Prostate gland (tissue), 2 donors: ENCODE measurements at regions not wholly inside any gene's neighbourhood (a gene's known extent, or its start where the extent isn't known, plus 50 kb on each side); places are given as distances from the start of the nearest gene placed in this dataset.
"Not testable (repeated sequence)": the region's sequence is repeated elsewhere in the genome, so short reads cannot be mapped to it uniquely, and the experiment has no call there.

Experiments used
- DNase-seq: peaks from one replicate; pipeline ENCODE4 v3.0.0-alpha.2; 2019; ENCODE audit warnings: low spot score
- H3K27ac ChIP-seq, 2 donors: fragments of 200-600 bp; sonication (generic); 2 replicates each; pipeline ENCODE4 v1.5.1; 2017 to 2019
- H3K27me3 ChIP-seq: fragments of 200-600 bp; sonication (generic); replicated peaks from 2 replicates; pipeline ENCODE4 v1.5.1; 2019; ENCODE audit not compliant: insufficient read depth
- H3K36me3 ChIP-seq, 2 donors: fragments of 200-600 bp; sonication (generic); 1 replicate in 1 of 2; 2 replicates in 1 of 2; pipeline versions ENCODE4 v1.5.1 to v1.8.1; 2017 to 2019
- H3K4me1 ChIP-seq: fragments of 200-600 bp; sonication (generic); replicated peaks from 2 replicates; pipeline ENCODE4 v1.5.1; 2019
- H3K4me3 ChIP-seq, 2 donors: fragments of 200-600 bp; sonication (generic); 2 replicates each; pipeline ENCODE4 v1.5.1; 2017 to 2019
- H3K9me3 ChIP-seq: fragments of 200-600 bp; sonication (generic); 2 replicates; pipeline ENCODE4 v1.5.1; 2017
- POLR2A ChIP-seq: fragments of 450-650 bp; IDR thresholded peaks from one replicate; pipeline ENCODE4 v1.6.1; 2016; ENCODE audit warnings: antibody characterized with exemption, mild to moderate bottlenecking
- POLR2AphosphoS5 ChIP-seq: sonication (generic); formaldehyde crosslinking; IDR thresholded peaks from one replicate; pipeline ENCODE4 v1.6.1; 2017; ENCODE audit warnings: antibody characterized with exemption
- WGBS: methylation state at CpG from one replicate; pipeline ENCODE4 v1.1.5; 2018; 5-methylcytosine and 5-hydroxymethylcytosine counted together
- intact Hi-C: fragments of 100-400 bp; cut with DNase I; formaldehyde crosslinking; loops from one replicate; pipeline ENCODE4 v1.14.2; 2022
- small RNA-seq, 2 donors: library from RNA; depleted of rRNA; stranded (forward); fragments of <200 nt; gene quantifications; one replicate each; pipeline ENCODE3, GENCODE V24; 2016
- TF ChIP-seq, protein P1 (sequence below), 4 experiments: fragments of 200-600 bp in 2 of 4; fragments of 450-650 bp in 2 of 4; sonication (generic) in 2 of 4; IDR thresholded peaks; 1 replicate in 3 of 4; 2 replicates in 1 of 4; pipeline ENCODE4 v1.5.1; 2016 to 2019; ENCODE audit warnings: antibody characterized with exemption in 4 of 4, mild to moderate bottlenecking in 2 of 4, moderate library complexity in 2 of 4

DNA sequence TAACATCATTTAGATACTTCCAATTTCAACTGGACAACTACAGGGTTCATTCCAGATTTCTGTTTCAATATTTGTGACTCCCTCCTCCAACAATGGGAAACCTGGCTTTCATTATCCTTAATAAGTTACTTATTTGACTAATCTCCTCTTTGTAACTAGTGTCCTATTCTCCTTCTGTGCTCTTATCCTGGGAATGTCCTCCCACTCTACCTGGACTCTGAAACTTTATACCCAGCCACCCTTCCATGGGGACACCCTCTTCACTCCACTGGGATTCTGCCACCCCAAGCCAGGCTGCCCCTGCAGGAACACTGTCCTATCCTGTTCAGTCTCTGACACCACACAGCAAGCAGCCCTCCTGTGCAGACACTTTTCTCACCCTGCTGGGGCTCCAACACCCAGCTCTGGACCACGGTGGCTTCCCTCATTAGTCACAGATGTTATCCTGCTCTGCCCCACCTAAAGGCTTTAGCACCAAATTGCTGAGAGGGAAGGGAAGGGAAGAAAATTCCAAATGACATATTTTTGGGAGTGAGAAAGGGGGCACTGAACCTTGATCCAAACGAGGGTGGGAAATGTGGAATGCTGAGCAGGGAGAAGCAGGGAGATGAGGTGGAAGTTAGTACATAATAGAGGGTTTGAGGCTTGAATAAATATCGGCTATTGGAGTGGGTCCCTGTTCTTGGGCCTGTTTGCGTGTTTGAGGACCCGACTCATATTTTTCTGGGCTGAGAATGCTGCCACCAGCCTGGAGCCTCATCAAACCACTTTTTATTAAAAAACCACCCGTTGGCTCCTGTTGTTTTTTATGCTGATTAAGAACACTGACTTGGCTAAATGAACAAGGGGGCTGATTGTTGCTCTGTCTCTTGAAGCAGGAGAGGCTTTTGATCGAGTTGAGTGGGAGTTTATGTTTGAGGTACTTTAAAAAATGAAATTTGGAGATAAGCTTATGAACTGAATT, 54.0 kb upstream of the AKIRIN2 start:
- DNase-seq, result no peak
- TF ChIP-seq, protein P1, sequence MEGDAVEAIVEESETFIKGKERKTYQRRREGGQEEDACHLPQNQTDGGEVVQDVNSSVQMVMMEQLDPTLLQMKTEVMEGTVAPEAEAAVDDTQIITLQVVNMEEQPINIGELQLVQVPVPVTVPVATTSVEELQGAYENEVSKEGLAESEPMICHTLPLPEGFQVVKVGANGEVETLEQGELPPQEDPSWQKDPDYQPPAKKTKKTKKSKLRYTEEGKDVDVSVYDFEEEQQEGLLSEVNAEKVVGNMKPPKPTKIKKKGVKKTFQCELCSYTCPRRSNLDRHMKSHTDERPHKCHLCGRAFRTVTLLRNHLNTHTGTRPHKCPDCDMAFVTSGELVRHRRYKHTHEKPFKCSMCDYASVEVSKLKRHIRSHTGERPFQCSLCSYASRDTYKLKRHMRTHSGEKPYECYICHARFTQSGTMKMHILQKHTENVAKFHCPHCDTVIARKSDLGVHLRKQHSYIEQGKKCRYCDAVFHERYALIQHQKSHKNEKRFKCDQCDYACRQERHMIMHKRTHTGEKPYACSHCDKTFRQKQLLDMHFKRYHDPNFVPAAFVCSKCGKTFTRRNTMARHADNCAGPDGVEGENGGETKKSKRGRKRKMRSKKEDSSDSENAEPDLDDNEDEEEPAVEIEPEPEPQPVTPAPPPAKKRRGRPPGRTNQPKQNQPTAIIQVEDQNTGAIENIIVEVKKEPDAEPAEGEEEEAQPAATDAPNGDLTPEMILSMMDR (IDR thresholded peaks at IDR 0.05), result no peak
- no peak for TF ChIP-seq POLR2A
- 18% methylated on average over 7 of the region's 7 CpGs for WGBS
- Histone ChIP-seq H3K36me3 (no peaks in the 10 kb centered on the region), H3K27me3 (no peaks in the 10 kb centered on the region), H3K9me3 (no peaks in the 10 kb centered on the region), H3K4me1 (no peaks in the 10 kb centered on the region), H3K4me3 (no peak overlapping the region), H3K27ac (no peak overlapping the region)
- intact Hi-C loops, result no loop called here

DNA sequence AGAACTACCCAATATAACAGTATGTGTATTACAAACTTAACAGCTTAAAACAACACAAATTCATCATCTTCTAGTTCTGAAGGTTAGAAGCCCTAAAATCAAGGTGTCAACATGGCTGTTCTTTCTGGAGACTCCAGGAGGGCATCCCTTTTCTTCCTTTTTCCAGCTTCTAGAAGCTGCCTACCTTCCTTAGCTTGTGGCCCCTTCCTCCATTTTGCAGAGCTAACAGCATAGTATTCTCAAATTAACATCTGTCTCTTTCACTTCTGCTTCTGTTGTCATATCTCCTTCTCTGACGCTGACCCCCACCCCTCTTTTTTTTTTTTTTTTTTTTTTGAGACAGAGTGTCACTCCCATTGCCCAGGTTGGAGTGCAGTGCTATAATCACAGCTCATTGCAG, 52.8 kb upstream of the AKIRIN2 start:
- Histone ChIP-seq H3K27me3 (no peaks in the 10 kb centered on the region), H3K9me3 (no peaks in the 10 kb centered on the region), H3K4me3 (no peak overlapping the region), H3K27ac (no peak overlapping the region), H3K4me1 (no peaks in the 10 kb centered on the region), H3K36me3 (no peaks in the 10 kb centered on the region)
- WGBS, result 95% methylated on average over 1 of the region's 1 CpG
- no peak for DNase-seq
- intact Hi-C loops, result no loop called here
- TF ChIP-seq POLR2A, result no peak
- no peak for TF ChIP-seq POLR2AphosphoS5
- TF ChIP-seq, protein P1 (IDR thresholded peaks at IDR 0.05), result no peak

GRCh38 chr6:87753131-87753685, 51.2 kb upstream of the AKIRIN2 start:
- no peaks in the 10 kb centered on the region for H3K4me1 ChIP-seq
- no peaks in the 10 kb centered on the region for H3K9me3 ChIP-seq
- no peak overlapping the region for H3K4me3 ChIP-seq
- intact Hi-C loops, result no loop called here
- no peaks in the 10 kb centered on the region for H3K27me3 ChIP-seq
- no peaks in the 10 kb centered on the region for H3K36me3 ChIP-seq
- no peak for DNase-seq
- H3K27ac ChIP-seq, result no peak overlapping the region
- TF ChIP-seq, protein P1 (IDR thresholded peaks at IDR 0.05), result no peak
- TF ChIP-seq POLR2A, result no peak
- no peak for TF ChIP-seq POLR2AphosphoS5
- WGBS, result 53% methylated on average over 4 of the region's 4 CpGs

GRCh38 chr6:87752503-87752902, 50.5 kb upstream of the AKIRIN2 start:
- H3K4me1 ChIP-seq, H3K36me3 ChIP-seq, H3K4me3 ChIP-seq, DNase-seq, H3K27me3 ChIP-seq, H3K27ac ChIP-seq, H3K9me3 ChIP-seq, intact Hi-C loops: not testable (repeated sequence)
- 93% methylated on average over 11 of the region's 11 CpGs for WGBS

Small RNAs in the stretch of these regions (small RNA-seq; reads per million reads assigned to genes)
- 0 reads per million in 2 donors for gene RF00019
- gene RN7SL183P, result 0 reads per million in 2 donors
